HUES6 (cell line): ENCODE measurements at regions not wholly inside any gene's neighbourhood (a gene's known extent, or its start where the extent isn't known, plus 50 kb on each side); places are given as distances from the start of the nearest gene placed in this dataset.

Experiments
- H3K27ac ChIP-seq: 2 replicates; pipeline ENCODE4 v1.7.0; 2013; ENCODE audit warnings: low read depth, mild to moderate bottlenecking, low read length, inconsistent platforms
- H3K27me3 ChIP-seq: 2 replicates; pipeline ENCODE4 v1.6.1; 2013; ENCODE audit warnings: low read length; ENCODE audit not compliant: control insufficient read depth, insufficient read depth
- H3K36me3 ChIP-seq: 2 replicates; pipeline ENCODE4 v1.6.1; 2013; ENCODE audit warnings: low read length; ENCODE audit not compliant: control insufficient read depth, insufficient read depth
- H3K4me1 ChIP-seq: 2 replicates; pipeline ENCODE4 v1.6.1; 2013; ENCODE audit warnings: low read length; ENCODE audit not compliant: control insufficient read depth, insufficient read depth
- H3K4me3 ChIP-seq: 2 replicates; pipeline ENCODE4 v1.5.1; 2013; ENCODE audit warnings: low read depth, low read length
- H3K9ac ChIP-seq: one replicate; pipeline ENCODE4 v1.6.1; 2013; ENCODE audit warnings: mild to moderate bottlenecking, low read length
- H3K9me3 ChIP-seq: 2 replicates; pipeline ENCODE4 v1.6.1; 2013; ENCODE audit warnings: low read depth, low read length; ENCODE audit not compliant: control insufficient read depth, insufficient read depth

DNA sequence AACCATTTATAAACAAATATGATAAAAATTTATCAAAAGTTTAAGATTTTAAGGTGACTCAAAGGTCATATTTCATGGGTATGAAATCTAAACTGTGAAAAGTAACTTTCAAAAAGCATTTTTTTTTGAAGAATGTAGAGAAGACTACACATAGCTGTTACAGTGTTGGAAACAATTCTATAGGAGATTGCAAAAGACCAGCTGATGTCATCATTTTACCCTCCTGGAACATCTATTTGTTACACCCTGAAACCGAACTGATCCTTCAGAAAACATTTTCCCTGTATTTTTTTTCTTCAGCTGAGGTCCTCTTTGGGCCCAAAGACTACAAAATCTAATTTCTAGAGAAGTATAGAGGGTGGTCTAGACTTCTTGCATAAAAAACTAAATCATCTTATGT lies 297.5 kb upstream of the FERMT1 start:
- Histone ChIP-seq H3K4me3 (no peak overlapping the region), H3K36me3 (no peaks in the 10 kb centered on the region), H3K9me3 (no peaks in the 10 kb centered on the region), H3K9ac (no peak overlapping the region), H3K27me3 (no peaks in the 10 kb centered on the region), H3K27ac (no peak overlapping the region), H3K4me1 (peaks cover 20% of the 10 kb centered on the region)

GRCh38 chr20:6418732-6419131 lies 295.9 kb upstream of the FERMT1 start:
- Histone ChIP-seq H3K9me3 (no peaks in the 10 kb centered on the region), H3K27ac (no peak overlapping the region), H3K36me3 (no peaks in the 10 kb centered on the region), H3K4me1 (peaks cover 20% of the 10 kb centered on the region), H3K27me3 (no peaks in the 10 kb centered on the region), H3K4me3 (no peak overlapping the region), H3K9ac (no peak overlapping the region)

DNA sequence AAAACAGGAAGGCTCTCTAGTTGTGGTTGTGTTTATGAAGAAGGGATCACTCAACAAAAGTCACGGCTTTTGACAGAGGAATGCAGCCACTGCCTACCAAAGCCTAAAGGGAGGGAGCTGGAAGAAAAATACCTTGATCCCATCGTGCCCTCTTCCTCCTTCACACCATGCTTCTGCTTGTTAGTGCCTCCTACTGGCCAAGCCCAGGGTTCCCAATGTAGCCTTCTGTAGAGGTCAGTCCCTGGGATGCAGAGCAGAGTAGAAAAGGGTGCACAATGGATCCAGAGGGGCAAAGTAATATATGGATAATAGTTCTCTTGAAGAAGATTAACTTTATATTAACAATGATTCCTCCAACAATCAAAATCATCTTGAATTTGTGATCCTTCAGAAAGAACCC lies 293.5 kb upstream of the FERMT1 start:
- Histone ChIP-seq H3K4me3 (no peak overlapping the region), H3K27ac (no peak overlapping the region), H3K4me1 (peaks cover 20% of the 10 kb centered on the region), H3K9me3 (no peaks in the 10 kb centered on the region), H3K9ac (no peak overlapping the region), H3K27me3 (no peaks in the 10 kb centered on the region), H3K36me3 (no peaks in the 10 kb centered on the region)

GRCh38 chr20:6411651-6412050 lies 288.8 kb upstream of the FERMT1 start:
- Histone ChIP-seq H3K36me3 (no peaks in the 10 kb centered on the region), H3K9ac (no peak overlapping the region), H3K9me3 (no peaks in the 10 kb centered on the region), H3K27me3 (no peaks in the 10 kb centered on the region), H3K27ac (no peak overlapping the region), H3K4me1 (no peaks in the 10 kb centered on the region), H3K4me3 (no peak overlapping the region)

- Histone ChIP-seq H3K9me3 (no peaks in the 10 kb centered on the region), H3K36me3 (no peaks in the 10 kb centered on the region), H3K27me3 (no peaks in the 10 kb centered on the region), H3K27ac (no peak overlapping the region), H3K4me3 (no peak overlapping the region), H3K4me1 (no peaks in the 10 kb centered on the region), H3K9ac (no peak overlapping the region)
Observed at GRCh38 chr20:6410721-6411120, 287.9 kb upstream of the FERMT1 start.

DNA sequence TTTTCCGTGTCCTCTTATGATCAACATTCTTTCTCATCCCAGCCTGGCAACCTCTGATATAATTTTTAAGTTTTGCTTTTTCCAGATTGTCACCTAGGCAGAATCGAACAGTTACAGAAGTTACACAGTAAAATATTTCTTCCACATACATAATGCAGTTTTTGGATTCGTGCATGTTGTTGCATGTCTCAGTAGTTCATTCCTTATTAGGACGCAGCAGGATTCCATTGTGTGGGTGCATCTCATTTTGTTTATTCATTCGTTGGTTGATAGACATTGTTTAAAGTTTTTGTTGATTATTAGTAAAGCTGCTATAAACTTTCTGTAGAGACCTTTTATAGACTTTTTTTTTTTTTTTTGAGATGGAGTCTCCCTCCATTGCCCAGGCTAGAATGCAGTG lies 284.3 kb upstream of the FERMT1 start:
- no peaks in the 10 kb centered on the region for H3K9me3 ChIP-seq
- H3K4me1 ChIP-seq, result no peaks in the 10 kb centered on the region
- no peak overlapping the region for H3K27ac ChIP-seq
- no peak overlapping the region for H3K4me3 ChIP-seq
- no peak overlapping the region for H3K9ac ChIP-seq
- no peaks in the 10 kb centered on the region for H3K27me3 ChIP-seq
- H3K36me3 ChIP-seq, result no peaks in the 10 kb centered on the region

GRCh38 chr20:6401893-6402557 lies 279.2 kb upstream of the FERMT1 start:
- Histone ChIP-seq H3K4me1 (peaks cover 5% of the 10 kb centered on the region; the same call in 1 of the 2 replicates), H3K9ac (no peak overlapping the region), H3K27me3 (no peaks in the 10 kb centered on the region), H3K9me3 (no peaks in the 10 kb centered on the region), H3K27ac (no peak overlapping the region), H3K36me3 (no peaks in the 10 kb centered on the region), H3K4me3 (no peak overlapping the region)

DNA sequence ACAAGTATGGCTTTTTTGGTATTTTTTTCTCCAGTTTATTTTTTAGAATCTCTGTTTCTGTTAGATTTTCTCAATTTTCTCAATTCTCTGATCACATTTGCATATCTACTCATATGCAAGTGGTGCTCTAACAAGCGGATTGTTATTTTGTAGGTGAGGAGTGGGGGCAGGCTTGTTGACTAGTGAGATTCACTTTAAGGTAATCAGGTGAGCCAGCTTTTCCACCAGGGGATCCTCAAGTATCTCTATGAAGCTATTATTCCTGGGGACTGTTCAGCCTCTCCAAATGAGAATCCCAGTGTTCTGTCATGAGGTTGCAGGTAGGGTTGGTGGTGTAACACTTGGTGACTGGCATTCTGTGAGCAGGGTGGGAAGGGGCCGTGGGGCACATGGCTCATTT lies 274.3 kb upstream of the FERMT1 start:
- Histone ChIP-seq H3K9ac (no peak overlapping the region), H3K27ac (no peak overlapping the region), H3K4me3 (no peak overlapping the region), H3K36me3 (no peaks in the 10 kb centered on the region), H3K9me3 (no peaks in the 10 kb centered on the region), H3K4me1 (peaks cover 15% of the 10 kb centered on the region), H3K27me3 (no peaks in the 10 kb centered on the region)

DNA sequence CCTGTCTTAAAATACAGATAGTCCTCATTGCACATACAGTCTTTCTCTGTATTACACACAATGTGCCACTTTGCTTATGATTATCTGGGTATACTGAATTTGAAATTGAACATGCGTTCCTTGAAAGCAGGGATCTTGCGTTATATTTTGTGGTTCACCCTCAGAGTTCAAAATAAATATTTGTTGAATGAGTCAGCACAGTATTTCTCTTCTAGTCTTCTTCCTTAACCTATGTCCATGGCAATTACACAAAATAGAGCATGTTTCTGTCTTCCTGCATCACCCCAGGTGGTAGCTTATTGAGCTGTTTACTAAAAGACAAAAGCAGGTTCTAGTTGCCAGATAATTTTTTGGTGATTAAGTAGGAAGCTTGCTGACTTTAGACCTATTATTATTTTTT lies 272.9 kb upstream of the FERMT1 start:
- H3K4me3 ChIP-seq, result no peak overlapping the region
- peaks cover 15% of the 10 kb centered on the region for H3K4me1 ChIP-seq
- H3K27ac ChIP-seq, result no peak overlapping the region
- H3K9ac ChIP-seq, result no peak overlapping the region
- H3K27me3 ChIP-seq, result no peaks in the 10 kb centered on the region
- no peaks in the 10 kb centered on the region for H3K9me3 ChIP-seq
- H3K36me3 ChIP-seq, result no peaks in the 10 kb centered on the region

GRCh38 chr20:6388671-6389197 lies 265.9 kb upstream of the FERMT1 start:
- no peak overlapping the region for H3K9ac ChIP-seq
- H3K4me1 ChIP-seq, result peaks cover 3% of the 10 kb centered on the region; the same call in 1 of the 2 replicates
- no peaks in the 10 kb centered on the region for H3K27me3 ChIP-seq
- peaks cover 2% of the 10 kb centered on the region; the same call in 1 of the 2 replicates for H3K9me3 ChIP-seq
- H3K4me3 ChIP-seq, result no peak overlapping the region
- no peaks in the 10 kb centered on the region for H3K36me3 ChIP-seq
- H3K27ac ChIP-seq, result no peak overlapping the region

GRCh38 chr20:6384956-6385486 lies 262.2 kb upstream of the FERMT1 start:
- no peaks in the 10 kb centered on the region for H3K36me3 ChIP-seq
- H3K27ac ChIP-seq, result no peak overlapping the region
- no peak overlapping the region for H3K9ac ChIP-seq
- peaks cover 2% of the 10 kb centered on the region; the same call in 1 of the 2 replicates for H3K9me3 ChIP-seq
- H3K27me3 ChIP-seq, result no peaks in the 10 kb centered on the region
- H3K4me1 ChIP-seq, result peaks cover 8% of the 10 kb centered on the region; the same call in 1 of the 2 replicates
- H3K4me3 ChIP-seq, result no peak overlapping the region
